GM23338 (cell line): ENCODE measurements at regions not wholly inside any gene's neighbourhood (a gene's known extent, or its start where the extent isn't known, plus 50 kb on each side); places are given as distances from the start of the nearest gene placed in this dataset.

Source experiments
- ATAC-seq: fragments of 200-7000 bp; cut with Tn5 transposase; 3 replicates; pipeline ENCODE4 v1.9.1; 2020
- DNase-seq: peaks from one replicate; pipeline ENCODE4 v3.0.0-alpha.2; 2015; ENCODE audit warnings: low spot score
- H2AFZ ChIP-seq: fragments of 200-600 bp; sonication (generic); 2 replicates; pipeline ENCODE4 v1.8.0; 2016; ENCODE audit warnings: antibody characterized with exemption, mild to moderate bottlenecking, moderate library complexity
- H3F3A ChIP-seq: fragments of 200-600 bp; sonication (generic); replicated peaks from 2 replicates; pipeline ENCODE4 v1.8.0; 2017; ENCODE audit warnings: antibody characterized with exemption, mixed run types, low read depth
- H3K27ac ChIP-seq: fragments of 200-600 bp; sonication (generic); 2 replicates; pipeline ENCODE4 v1.6.1; 2016; ENCODE audit warnings: low read depth
- H3K27me3 ChIP-seq: fragments of 200-600 bp; sonication (generic); 2 replicates; pipeline ENCODE4 v1.8.0; 2016; ENCODE audit warnings: mild to moderate bottlenecking, mixed run types, moderate library complexity; ENCODE audit not compliant: insufficient read depth
- H3K36me3 ChIP-seq: fragments of 200-600 bp; sonication (generic); 2 replicates; pipeline ENCODE4 v1.8.0; 2016; ENCODE audit warnings: mild to moderate bottlenecking; ENCODE audit not compliant: insufficient read depth
- H3K4me1 ChIP-seq: fragments of 200-600 bp; sonication (generic); 2 replicates; pipeline ENCODE4 v1.8.0; 2016; ENCODE audit warnings: mild to moderate bottlenecking, moderate library complexity; ENCODE audit not compliant: insufficient read depth
- H3K4me2 ChIP-seq: fragments of 200-600 bp; sonication (generic); 2 replicates; pipeline ENCODE4 v1.7.1; 2017; ENCODE audit warnings: mixed run types
- H3K4me3 ChIP-seq: fragments of 200-600 bp; sonication (generic); 2 replicates; pipeline ENCODE4 v1.6.1; 2016; ENCODE audit warnings: mixed run types
- H3K79me2 ChIP-seq: fragments of 200-600 bp; sonication (generic); replicated peaks from 2 replicates; pipeline ENCODE4 v1.8.0; 2017; ENCODE audit warnings: mild to moderate bottlenecking; ENCODE audit not compliant: insufficient read depth
- H3K9me2 ChIP-seq: fragments of 200-600 bp; sonication (generic); 2 replicates; pipeline ENCODE4 v1.8.0; 2017; ENCODE audit not compliant: insufficient read depth
- H4K20me1 ChIP-seq: fragments of 200-600 bp; sonication (generic); replicated peaks from 2 replicates; pipeline ENCODE4 v1.8.0; 2017; ENCODE audit warnings: mild to moderate bottlenecking; ENCODE audit not compliant: insufficient read depth
- H3K27ac Mint-ChIP-seq: 2 replicates; pipeline ENCODE4 v1.8.0; 2020; ENCODE audit warnings: inconsistent platforms, mild to moderate bottlenecking, moderate library complexity, mixed read lengths
- H3K27me3 Mint-ChIP-seq: 3 replicates; pipeline ENCODE4 v1.8.0; 2022; ENCODE audit warnings: low read depth, mild to moderate bottlenecking, moderate library complexity, mixed read lengths, inconsistent platforms; ENCODE audit not compliant: insufficient read depth, poor library complexity
- H3K36me3 Mint-ChIP-seq: 3 replicates; pipeline ENCODE4 v1.8.0; 2021; ENCODE audit warnings: low read depth, mild to moderate bottlenecking, inconsistent platforms, moderate library complexity, mixed read lengths
- H3K4me1 Mint-ChIP-seq: 3 replicates; pipeline ENCODE4 v1.8.0; 2020; ENCODE audit warnings: mild to moderate bottlenecking, inconsistent platforms, mixed read lengths
- H3K4me3 Mint-ChIP-seq: 3 replicates; pipeline ENCODE4 v1.8.0; 2021; ENCODE audit warnings: moderate library complexity, mild to moderate bottlenecking, inconsistent platforms, mixed read lengths
- H3K9me3 Mint-ChIP-seq: 3 replicates; pipeline ENCODE4 v1.8.0; 2020; ENCODE audit warnings: moderate library complexity, mild to moderate bottlenecking, inconsistent platforms, mixed read lengths
- CREB1 ChIP-seq: fragments of 250-450 bp; sonication (Bioruptor Pico); IDR thresholded peaks from 2 replicates; pipeline ENCODE4 v1.5.0; 2020; ENCODE audit warnings: low read depth, mild to moderate bottlenecking, moderate library complexity
- CTCF ChIP-seq, 2 experiments: fragments of 200-600 bp in 1 of 2; sonication (generic) in 1 of 2; conservative IDR thresholded peaks; 2 replicates each; pipeline versions ENCODE4 v1.5.1 to v1.6.1; 2016 to 2017; ENCODE audit warnings: antibody characterized with exemption in 2 of 2, low read depth in 2 of 2, mild to moderate bottlenecking in 2 of 2, moderate library complexity in 1 of 2
- EZH2phosphoT487 ChIP-seq: fragments of 200-600 bp; sonication (generic); IDR thresholded peaks from one replicate; pipeline ENCODE4 v1.8.1; 2018; ENCODE audit warnings: antibody characterized with exemption; ENCODE audit not compliant: unreplicated experiment
- TF ChIP-seq, protein P1 (sequence below): fragments of 250-450 bp; sonication (Bioruptor Pico); IDR thresholded peaks from 2 replicates; pipeline ENCODE4 v1.5.0; 2020; ENCODE audit warnings: mild to moderate bottlenecking, moderate library complexity

DNA sequence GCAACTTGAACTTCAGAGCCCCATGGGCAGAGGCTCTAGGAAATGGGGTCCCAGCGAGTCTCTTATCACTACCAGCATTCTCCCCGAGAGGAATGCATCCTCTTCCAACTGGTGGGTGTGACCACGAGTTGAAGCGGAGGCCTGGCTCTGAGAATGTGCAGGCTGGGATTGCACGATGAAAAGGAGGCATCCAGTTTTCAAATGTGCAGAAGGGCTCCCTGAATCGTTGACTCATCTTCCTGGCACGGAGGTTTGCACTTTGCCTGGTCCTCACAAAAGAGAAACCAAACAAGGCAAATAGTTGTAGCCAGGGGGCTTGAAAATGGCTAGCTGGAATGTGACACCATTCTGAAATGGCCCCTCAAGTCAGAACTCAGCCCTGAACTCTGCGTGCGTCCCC is 216.7 kb downstream of the GLI2 start:
- peaks cover 2% of the 10 kb centered on the region; the same call in 2 of the 3 replicates for H3K4me1 Mint-ChIP-seq
- H3K9me3 Mint-ChIP-seq, result no peaks in the 10 kb centered on the region
- DNase-seq (no peak), ATAC-seq (no peak)
- Histone ChIP-seq H3K36me3 (no peaks in the 10 kb centered on the region), H3K4me1 (no peaks in the 10 kb centered on the region), H4K20me1 (peaks cover 16% of the 10 kb centered on the region), H3K79me2 (peaks cover 5% of the 10 kb centered on the region; the same call in 1 of the 2 replicates), H3K4me3 (no peak overlapping the region), H3F3A (0 out of 2 replicates have a peak, but pooled peaks cover under 1% of the 10 kb centered on the region), H3K27me3 (no peaks in the 10 kb centered on the region), H3K27ac (no peak overlapping the region), H3K9me2 (no peaks in the 10 kb centered on the region), H2AFZ (no peak overlapping the region), H3K4me2 (no peak overlapping the region)
- no peak overlapping the region for H3K27ac Mint-ChIP-seq
- H3K36me3 Mint-ChIP-seq, result peaks cover 8% of the 10 kb centered on the region; the same call in 2 of the 3 replicates
- peaks cover 5% of the 10 kb centered on the region for H3K27me3 Mint-ChIP-seq
- no peak overlapping the region for H3K4me3 Mint-ChIP-seq
- TF ChIP-seq CTCF (conservative IDR thresholded peaks at IDR 0.05; ENCODE audit: low read depth in 2 of 2), result no peak
- no peak for TF ChIP-seq EZH2phosphoT487
- TF ChIP-seq CREB1 (CRISPR knock-in tag), result no peak
- TF ChIP-seq, protein P1, sequence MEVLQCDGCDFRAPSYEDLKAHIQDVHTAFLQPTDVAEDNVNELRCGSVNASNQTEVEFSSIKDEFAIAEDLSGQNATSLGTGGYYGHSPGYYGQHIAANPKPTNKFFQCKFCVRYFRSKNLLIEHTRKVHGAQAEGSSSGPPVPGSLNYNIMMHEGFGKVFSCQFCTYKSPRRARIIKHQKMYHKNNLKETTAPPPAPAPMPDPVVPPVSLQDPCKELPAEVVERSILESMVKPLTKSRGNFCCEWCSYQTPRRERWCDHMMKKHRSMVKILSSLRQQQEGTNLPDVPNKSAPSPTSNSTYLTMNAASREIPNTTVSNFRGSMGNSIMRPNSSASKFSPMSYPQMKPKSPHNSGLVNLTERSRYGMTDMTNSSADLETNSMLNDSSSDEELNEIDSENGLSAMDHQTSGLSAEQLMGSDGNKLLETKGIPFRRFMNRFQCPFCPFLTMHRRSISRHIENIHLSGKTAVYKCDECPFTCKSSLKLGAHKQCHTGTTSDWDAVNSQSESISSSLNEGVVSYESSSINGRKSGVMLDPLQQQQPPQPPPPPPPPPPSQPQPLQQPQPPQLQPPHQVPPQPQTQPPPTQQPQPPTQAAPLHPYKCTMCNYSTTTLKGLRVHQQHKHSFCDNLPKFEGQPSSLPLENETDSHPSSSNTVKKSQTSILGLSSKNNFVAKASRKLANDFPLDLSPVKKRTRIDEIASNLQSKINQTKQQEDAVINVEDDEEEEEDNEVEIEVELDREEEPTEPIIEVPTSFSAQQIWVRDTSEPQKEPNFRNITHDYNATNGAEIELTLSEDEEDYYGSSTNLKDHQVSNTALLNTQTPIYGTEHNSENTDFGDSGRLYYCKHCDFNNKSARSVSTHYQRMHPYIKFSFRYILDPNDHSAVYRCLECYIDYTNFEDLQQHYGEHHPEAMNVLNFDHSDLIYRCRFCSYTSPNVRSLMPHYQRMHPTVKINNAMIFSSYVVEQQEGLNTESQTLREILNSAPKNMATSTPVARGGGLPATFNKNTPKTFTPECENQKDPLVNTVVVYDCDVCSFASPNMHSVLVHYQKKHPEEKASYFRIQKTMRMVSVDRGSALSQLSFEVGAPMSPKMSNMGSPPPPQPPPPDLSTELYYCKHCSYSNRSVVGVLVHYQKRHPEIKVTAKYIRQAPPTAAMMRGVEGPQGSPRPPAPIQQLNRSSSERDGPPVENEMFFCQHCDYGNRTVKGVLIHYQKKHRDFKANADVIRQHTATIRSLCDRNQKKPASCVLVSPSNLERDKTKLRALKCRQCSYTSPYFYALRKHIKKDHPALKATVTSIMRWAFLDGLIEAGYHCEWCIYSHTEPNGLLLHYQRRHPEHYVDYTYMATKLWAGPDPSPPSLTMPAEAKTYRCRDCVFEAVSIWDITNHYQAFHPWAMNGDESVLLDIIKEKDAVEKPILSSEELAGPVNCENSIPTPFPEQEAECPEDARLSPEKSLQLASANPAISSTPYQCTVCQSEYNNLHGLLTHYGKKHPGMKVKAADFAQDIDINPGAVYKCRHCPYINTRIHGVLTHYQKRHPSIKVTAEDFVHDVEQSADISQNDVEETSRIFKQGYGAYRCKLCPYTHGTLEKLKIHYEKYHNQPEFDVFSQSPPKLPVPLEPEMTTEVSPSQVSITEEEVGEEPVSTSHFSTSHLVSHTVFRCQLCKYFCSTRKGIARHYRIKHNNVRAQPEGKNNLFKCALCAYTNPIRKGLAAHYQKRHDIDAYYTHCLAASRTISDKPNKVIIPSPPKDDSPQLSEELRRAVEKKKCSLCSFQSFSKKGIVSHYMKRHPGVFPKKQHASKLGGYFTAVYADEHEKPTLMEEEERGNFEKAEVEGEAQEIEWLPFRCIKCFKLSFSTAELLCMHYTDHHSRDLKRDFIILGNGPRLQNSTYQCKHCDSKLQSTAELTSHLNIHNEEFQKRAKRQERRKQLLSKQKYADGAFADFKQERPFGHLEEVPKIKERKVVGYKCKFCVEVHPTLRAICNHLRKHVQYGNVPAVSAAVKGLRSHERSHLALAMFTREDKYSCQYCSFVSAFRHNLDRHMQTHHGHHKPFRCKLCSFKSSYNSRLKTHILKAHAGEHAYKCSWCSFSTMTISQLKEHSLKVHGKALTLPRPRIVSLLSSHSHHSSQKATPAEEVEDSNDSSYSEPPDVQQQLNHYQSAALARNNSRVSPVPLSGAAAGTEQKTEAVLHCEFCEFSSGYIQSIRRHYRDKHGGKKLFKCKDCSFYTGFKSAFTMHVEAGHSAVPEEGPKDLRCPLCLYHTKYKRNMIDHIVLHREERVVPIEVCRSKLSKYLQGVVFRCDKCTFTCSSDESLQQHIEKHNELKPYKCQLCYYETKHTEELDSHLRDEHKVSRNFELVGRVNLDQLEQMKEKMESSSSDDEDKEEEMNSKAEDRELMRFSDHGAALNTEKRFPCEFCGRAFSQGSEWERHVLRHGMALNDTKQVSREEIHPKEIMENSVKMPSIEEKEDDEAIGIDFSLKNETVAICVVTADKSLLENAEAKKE (CRISPR knock-in tag), result no peak
